MM.1S (cell line): ENCODE measurements at regions not wholly inside any gene's neighbourhood (a gene's known extent, or its start where the extent isn't known, plus 50 kb on each side); places are given as distances from the start of the nearest gene placed in this dataset.

Experiments used
- DNase-seq: peaks from one replicate; pipeline ENCODE4 v3.0.0-alpha.2; 2015
- H2AFZ ChIP-seq: fragments of 300-600 bp; sonication (generic); 2 replicates; pipeline ENCODE4 v1.6.0; 2016; ENCODE audit warnings: antibody characterized with exemption, low read length
- H3F3A ChIP-seq: fragments of 300-600 bp; sonication (generic); 2 replicates; pipeline ENCODE4 v1.6.1; 2016; ENCODE audit warnings: mild to moderate bottlenecking, antibody characterized with exemption, low read length, moderate library complexity, mixed read lengths; ENCODE audit not compliant: insufficient read depth
- H3K27ac ChIP-seq: fragments of 300-600 bp; sonication (generic); 2 replicates; pipeline ENCODE4 v1.5.1; 2016; ENCODE audit warnings: mild to moderate bottlenecking, low read length
- H3K27me3 ChIP-seq: fragments of 300-600 bp; sonication (generic); replicated peaks from 2 replicates; pipeline ENCODE4 v1.6.0; 2016; ENCODE audit warnings: low read length; ENCODE audit not compliant: insufficient read depth
- H3K36me3 ChIP-seq: fragments of 300-600 bp; sonication (generic); replicated peaks from 2 replicates; pipeline ENCODE4 v1.6.1; 2016; ENCODE audit warnings: mild to moderate bottlenecking, low read length, mixed read lengths; ENCODE audit not compliant: insufficient read depth
- H3K4me1 ChIP-seq: fragments of 300-600 bp; sonication (generic); 2 replicates; pipeline ENCODE4 v1.6.1; 2016; ENCODE audit warnings: low read length, mixed read lengths
- H3K4me2 ChIP-seq: fragments of 300-600 bp; sonication (generic); 2 replicates; pipeline ENCODE4 v1.6.0; 2016; ENCODE audit warnings: low read depth, low read length
- H3K4me3 ChIP-seq: fragments of 300-600 bp; sonication (generic); 2 replicates; pipeline ENCODE4 v1.5.1; 2016; ENCODE audit warnings: low read length, mixed read lengths
- H3K79me2 ChIP-seq: fragments of 300-600 bp; sonication (generic); 2 replicates; pipeline ENCODE4 v1.6.1; 2016; ENCODE audit warnings: mixed run types, low read length, mixed read lengths
- H3K9ac ChIP-seq: fragments of 300-600 bp; sonication (generic); 2 replicates; pipeline ENCODE4 v1.6.1; 2016; ENCODE audit warnings: low read length, mixed read lengths
- H3K9me2 ChIP-seq: fragments of 300-600 bp; sonication (generic); replicated peaks from 2 replicates; pipeline ENCODE4 v1.6.1; 2016; ENCODE audit warnings: mild to moderate bottlenecking, low read length, mixed read lengths; ENCODE audit not compliant: insufficient read depth
- H3K9me3 ChIP-seq: fragments of 300-600 bp; sonication (generic); replicated peaks from 2 replicates; pipeline ENCODE4 v1.6.1; 2016; ENCODE audit warnings: mild to moderate bottlenecking, low read length, mixed read lengths; ENCODE audit not compliant: insufficient read depth
- H4K20me1 ChIP-seq: fragments of 300-600 bp; sonication (generic); 2 replicates; pipeline ENCODE4 v1.6.1; 2016; ENCODE audit warnings: mild to moderate bottlenecking, low read length, moderate library complexity, mixed read lengths; ENCODE audit not compliant: insufficient read depth
- EZH2 ChIP-seq: fragments of 300-600 bp; sonication (generic); optimal IDR thresholded peaks from 2 replicates; pipeline ENCODE3; 2017; ENCODE audit warnings: low read depth, mild to moderate bottlenecking, antibody characterized with exemption, low read length, mixed read lengths
- EZH2phosphoT487 ChIP-seq: fragments of 300-600 bp; sonication (generic); IDR thresholded peaks from 2 replicates; pipeline ENCODE4 v1.6.1; 2018; ENCODE audit warnings: antibody characterized with exemption, low read length
- TF ChIP-seq, protein P1 (sequence below): fragments of 300-600 bp; sonication (generic); IDR thresholded peaks from 2 replicates; pipeline ENCODE4 v1.5.1; 2016; ENCODE audit warnings: antibody characterized with exemption, low read length, mixed read lengths

DNA sequence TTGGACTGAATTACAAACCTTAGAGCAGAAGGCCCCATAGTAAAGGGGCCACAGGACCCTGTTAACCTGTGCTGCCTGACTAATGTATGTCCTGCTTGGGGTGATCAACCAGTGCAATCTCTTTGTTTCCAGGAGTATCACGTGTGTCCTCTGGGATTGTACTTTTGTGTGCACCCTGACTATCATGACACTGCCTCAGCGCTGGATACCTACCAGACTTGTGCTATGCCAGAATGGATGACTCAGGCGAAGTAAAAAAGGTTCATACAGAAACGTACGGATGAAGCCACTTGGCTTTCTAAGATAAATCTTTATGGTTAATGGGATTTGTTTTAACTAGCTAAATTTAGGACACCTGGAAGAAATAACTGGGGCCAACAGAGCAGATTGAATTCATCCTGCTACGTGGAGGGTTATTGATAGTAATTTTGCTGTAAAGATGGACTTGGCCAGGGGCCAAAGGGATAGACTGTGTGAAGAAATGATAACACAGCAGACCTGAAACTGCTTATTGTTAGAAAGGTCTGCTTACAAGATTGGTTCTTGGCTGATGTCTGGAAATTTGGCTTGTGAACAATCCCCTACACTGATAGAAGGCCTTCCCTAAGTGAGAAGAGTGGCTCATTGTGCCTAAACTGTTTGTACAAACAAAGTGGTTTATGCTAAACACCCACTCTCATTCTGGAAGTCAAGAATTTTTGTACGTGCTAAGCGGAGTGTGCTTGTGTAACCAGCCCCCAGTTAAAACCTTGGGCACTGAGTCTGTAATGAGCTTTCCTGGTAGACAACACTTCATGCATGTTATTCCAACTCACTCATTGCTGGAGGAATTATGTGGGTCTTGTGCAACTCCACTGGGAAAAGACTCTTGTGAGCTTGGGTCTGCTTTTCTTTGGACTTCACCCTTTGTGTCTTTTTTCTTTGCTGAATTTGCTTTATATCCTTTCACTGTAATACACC, 750.5 kb upstream of the HTR2C start:
- Histone ChIP-seq H3K27ac (no peak overlapping the region), H3K27me3 (no peaks in the 10 kb centered on the region), H3K79me2 (no peaks in the 10 kb centered on the region), H3K36me3 (no peaks in the 10 kb centered on the region), H3K9me2 (no peaks in the 10 kb centered on the region), H2AFZ (no peak overlapping the region), H3K4me2 (no peak overlapping the region), H3K4me1 (no peaks in the 10 kb centered on the region), H3K4me3 (no peak overlapping the region), H3F3A (no peaks in the 10 kb centered on the region), H4K20me1 (no peaks in the 10 kb centered on the region), H3K9me3 (no peaks in the 10 kb centered on the region), H3K9ac (no peak overlapping the region)
- no peak for DNase-seq
- TF ChIP-seq EZH2 (no peak), EZH2phosphoT487 (no peak)
- TF ChIP-seq, protein P1, sequence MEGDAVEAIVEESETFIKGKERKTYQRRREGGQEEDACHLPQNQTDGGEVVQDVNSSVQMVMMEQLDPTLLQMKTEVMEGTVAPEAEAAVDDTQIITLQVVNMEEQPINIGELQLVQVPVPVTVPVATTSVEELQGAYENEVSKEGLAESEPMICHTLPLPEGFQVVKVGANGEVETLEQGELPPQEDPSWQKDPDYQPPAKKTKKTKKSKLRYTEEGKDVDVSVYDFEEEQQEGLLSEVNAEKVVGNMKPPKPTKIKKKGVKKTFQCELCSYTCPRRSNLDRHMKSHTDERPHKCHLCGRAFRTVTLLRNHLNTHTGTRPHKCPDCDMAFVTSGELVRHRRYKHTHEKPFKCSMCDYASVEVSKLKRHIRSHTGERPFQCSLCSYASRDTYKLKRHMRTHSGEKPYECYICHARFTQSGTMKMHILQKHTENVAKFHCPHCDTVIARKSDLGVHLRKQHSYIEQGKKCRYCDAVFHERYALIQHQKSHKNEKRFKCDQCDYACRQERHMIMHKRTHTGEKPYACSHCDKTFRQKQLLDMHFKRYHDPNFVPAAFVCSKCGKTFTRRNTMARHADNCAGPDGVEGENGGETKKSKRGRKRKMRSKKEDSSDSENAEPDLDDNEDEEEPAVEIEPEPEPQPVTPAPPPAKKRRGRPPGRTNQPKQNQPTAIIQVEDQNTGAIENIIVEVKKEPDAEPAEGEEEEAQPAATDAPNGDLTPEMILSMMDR = no peak

DNA sequence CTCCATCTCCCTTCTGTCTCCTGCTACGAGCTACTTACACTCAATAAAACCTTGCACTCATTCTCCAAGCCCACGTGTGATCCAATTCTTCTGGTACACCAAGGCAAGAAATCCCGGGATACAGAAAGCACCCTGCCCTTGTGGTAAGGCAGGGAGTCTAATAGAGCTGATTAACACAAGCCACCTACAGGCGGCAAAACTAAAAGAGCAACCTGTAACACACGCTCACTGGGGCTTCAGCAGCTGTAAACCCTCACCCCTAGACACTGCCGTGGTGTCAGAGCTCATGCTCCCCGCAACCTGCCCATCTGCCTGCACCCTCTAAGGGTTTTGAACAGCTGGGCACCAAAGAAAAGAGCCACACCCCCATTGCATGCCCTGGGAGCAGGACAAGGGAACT, 755.4 kb upstream of the HTR2C start:
- no peak overlapping the region for H3K4me3 ChIP-seq
- no peaks in the 10 kb centered on the region for H3K79me2 ChIP-seq
- no peaks in the 10 kb centered on the region for H3K27me3 ChIP-seq
- H2AFZ ChIP-seq = no peak overlapping the region
- no peaks in the 10 kb centered on the region for H3F3A ChIP-seq
- DNase-seq = no peak
- no peaks in the 10 kb centered on the region for H3K36me3 ChIP-seq
- no peaks in the 10 kb centered on the region for H3K9me2 ChIP-seq
- no peak overlapping the region for H3K27ac ChIP-seq
- no peak overlapping the region for H3K4me2 ChIP-seq
- TF ChIP-seq, protein P1 = no peak
- no peak for TF ChIP-seq EZH2
- no peak for TF ChIP-seq EZH2phosphoT487
- no peak overlapping the region for H3K9ac ChIP-seq
- no peaks in the 10 kb centered on the region for H3K4me1 ChIP-seq
- no peaks in the 10 kb centered on the region for H4K20me1 ChIP-seq
- no peaks in the 10 kb centered on the region for H3K9me3 ChIP-seq

DNA sequence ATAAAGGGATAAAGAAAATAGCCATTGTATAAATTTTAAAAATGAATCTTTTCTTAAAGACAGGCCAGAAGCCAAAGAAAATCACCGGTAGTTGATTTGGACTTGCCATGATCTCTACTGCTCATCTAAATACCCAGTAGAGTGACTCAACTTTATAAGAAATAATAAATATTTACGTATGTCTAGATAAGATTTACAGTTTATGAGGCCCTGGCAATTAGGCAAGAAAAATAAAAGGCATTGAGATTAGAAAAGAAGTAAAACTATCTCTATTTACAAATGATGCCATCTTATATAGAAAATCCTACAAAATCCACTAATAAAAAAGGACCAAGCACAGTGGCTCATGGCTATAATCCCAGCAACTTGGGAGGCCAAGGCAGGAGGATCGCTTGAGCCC, 765.5 kb upstream of the HTR2C start:
- no peak overlapping the region for H2AFZ ChIP-seq
- H3K4me3 ChIP-seq = no peak overlapping the region
- H3K79me2 ChIP-seq = no peaks in the 10 kb centered on the region
- H4K20me1 ChIP-seq = no peaks in the 10 kb centered on the region
- H3F3A ChIP-seq = no peaks in the 10 kb centered on the region
- no peaks in the 10 kb centered on the region for H3K36me3 ChIP-seq
- no peaks in the 10 kb centered on the region for H3K9me2 ChIP-seq
- H3K9ac ChIP-seq = no peak overlapping the region
- H3K27ac ChIP-seq = no peak overlapping the region
- no peak for TF ChIP-seq EZH2phosphoT487
- DNase-seq = no peak
- no peaks in the 10 kb centered on the region for H3K9me3 ChIP-seq
- no peak overlapping the region for H3K4me2 ChIP-seq
- no peaks in the 10 kb centered on the region for H3K4me1 ChIP-seq
- H3K27me3 ChIP-seq = no peaks in the 10 kb centered on the region

DNA sequence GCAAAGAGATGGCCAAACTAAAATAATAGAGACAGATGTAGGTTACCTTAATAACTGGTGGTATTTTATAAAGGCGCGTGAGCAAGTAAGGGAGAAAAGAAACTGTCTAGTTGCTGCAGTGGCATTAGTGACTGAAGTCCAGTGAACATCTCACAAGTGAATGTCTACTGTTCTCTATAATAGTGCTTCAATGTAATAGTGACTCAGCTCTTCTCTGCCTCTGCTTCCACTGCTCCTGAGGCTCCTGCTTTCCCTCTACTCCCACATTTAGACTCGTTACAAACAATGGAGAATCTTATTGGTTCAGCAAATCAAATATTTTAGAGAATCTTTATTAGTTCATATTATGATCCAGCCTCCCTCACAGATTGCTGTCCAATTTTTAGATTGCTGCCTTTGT, 779.1 kb upstream of the HTR2C start:
- Histone ChIP-seq H3K4me3 (no peak overlapping the region), H4K20me1 (no peaks in the 10 kb centered on the region), H3K36me3 (no peaks in the 10 kb centered on the region; the same call in 1 of the 2 replicates), H3K4me1 (no peaks in the 10 kb centered on the region), H3F3A (no peaks in the 10 kb centered on the region), H3K79me2 (no peaks in the 10 kb centered on the region), H3K9me2 (no peaks in the 10 kb centered on the region), H3K9ac (no peak overlapping the region), H3K4me2 (no peak overlapping the region), H2AFZ (no peak overlapping the region), H3K27me3 (no peaks in the 10 kb centered on the region), H3K9me3 (no peaks in the 10 kb centered on the region), H3K27ac (no peak overlapping the region)
- TF ChIP-seq, protein P1 = no peak
- no peak for TF ChIP-seq EZH2phosphoT487
- TF ChIP-seq EZH2 = no peak
- DNase-seq = no peak
